ENCODE measurements at regions not wholly inside any gene's neighbourhood (a gene's known extent, or its start where the extent isn't known, plus 50 kb on each side); places are given as distances from the start of the nearest gene placed in this dataset.

DNA sequence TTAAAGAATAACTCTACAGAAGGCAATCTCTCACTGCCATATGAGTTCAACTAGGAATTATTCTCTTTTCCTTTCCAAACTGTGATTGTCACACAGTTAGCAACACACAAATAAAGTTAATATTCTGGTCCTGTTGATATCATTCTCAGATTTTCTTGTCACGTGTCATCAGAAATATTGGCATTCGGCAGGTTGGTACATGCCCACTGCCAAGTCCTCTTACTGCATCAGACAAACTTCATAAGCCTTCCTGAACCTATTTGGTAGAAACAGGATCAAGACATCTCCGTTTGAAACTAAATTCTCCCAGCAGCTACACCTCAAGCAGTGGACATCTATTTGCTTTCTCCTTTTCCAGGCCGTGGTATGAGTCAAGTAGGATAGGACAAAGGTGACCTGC lies 177.9 kb upstream of the SOX2 start:
- Histone ChIP-seq H3K9me3 (ENCODE audit: insufficient read depth in 2 of 2, low read depth in 1 of 2, low read length in 1 of 2) (no peaks in the 10 kb centered on the region), H2BK12ac (ENCODE audit: low read depth, low read length) (no peak overlapping the region), H3K27ac (ENCODE audit: low read depth, low read length) (no peak overlapping the region), H4K91ac (replicated peaks; ENCODE audit: insufficient read length, low read length) (no peak overlapping the region), H3K14ac (ENCODE audit: insufficient read length) (no peak overlapping the region), H3K23ac (ENCODE audit: insufficient read length) (no peak overlapping the region), H3K27me3 (replicated peaks in 1 of 4; ENCODE audit: control insufficient read depth in 3 of 4, extremely low read depth in 1 of 4, insufficient read depth in 3 of 4, low read length in 3 of 4) (no peaks in the 10 kb centered on the region), H3K4ac (replicated peaks; ENCODE audit: insufficient read length, low read depth, low read length) (no peak overlapping the region), H4K5ac (ENCODE audit: insufficient read length, low read depth, low read length) (no peak overlapping the region), H4K8ac (ENCODE audit: extremely low read depth, insufficient read depth, low read length) (no peak overlapping the region), H2BK20ac (ENCODE audit: low read length) (no peak overlapping the region), H4K20me1 (replicated peaks in 1 of 2; ENCODE audit: control insufficient read depth in 1 of 2, insufficient read depth in 2 of 2, low read length in 2 of 2) (no peaks in the 10 kb centered on the region), H3K9ac (replicated peaks in 1 of 4; ENCODE audit: extremely low read depth in 1 of 4, low read depth in 3 of 4, low read length in 3 of 4) (no peak overlapping the region), H3K4me2 (ENCODE audit: insufficient read depth in 1 of 2, low read depth in 2 of 2, low read length in 2 of 2) (no peak overlapping the region), H3K4me3 (ENCODE audit: extremely low read depth in 1 of 4, insufficient read depth in 2 of 4, low read depth in 3 of 4, low read length in 4 of 4) (no peak overlapping the region), H2BK5ac (ENCODE audit: low read depth, low read length) (no peak overlapping the region), H3K79me2 (ENCODE audit: control insufficient read depth in 1 of 2, insufficient read depth in 2 of 2, low read length in 2 of 2) (no peaks in the 10 kb centered on the region), H2BK120ac (replicated peaks; ENCODE audit: low read depth, low read length) (no peak overlapping the region), H3K4me1 (replicated peaks in 1 of 4; ENCODE audit: control insufficient read depth in 3 of 4, insufficient read depth in 4 of 4, low read length in 3 of 4) (peaks cover 0 to 9% (median 7%) of the 10 kb centered on the region in 4 experiments; a peak in 5 of 7 replicates), H3K36me3 (ENCODE audit: control insufficient read depth in 2 of 4, insufficient read depth in 4 of 4, low read length in 3 of 4) (no peaks in the 10 kb centered on the region), H2BK15ac (ENCODE audit: low read length) (no peak overlapping the region), H3K18ac (ENCODE audit: extremely low read depth, low read length) (no peak overlapping the region), H3K56ac (replicated peaks; ENCODE audit: insufficient read length, low read depth, low read length) (no peak overlapping the region), H3K79me1 (ENCODE audit: low read depth, low read length) (no peaks in the 10 kb centered on the region), H3K23me2 (ENCODE audit: low read depth, low read length) (no peaks in the 10 kb centered on the region), H2AFZ (ENCODE audit: low read length) (no peak overlapping the region), H2AK5ac (ENCODE audit: low read depth, low read length) (no peak overlapping the region)
- FAIRE-seq (no peak), DNase-seq (ENCODE audit: low read depth in 1 of 2, low spot score in 2 of 2) (no peak)
- CTCF ChIA-PET (ENCODE audit: partially characterized antibody): interaction anchor here (0.7 to 1.7 kb wide), 2 partner anchors 239 to 1160 kb away, joined by 3 to 4 read pairs; no protein-coding TSS in a partner anchor
- POLR2A ChIA-PET (ENCODE audit: partially characterized antibody): no interaction called here
- WGBS, 2 experiments (ENCODE audit: extremely low coverage in 1 of 2, insufficient coverage in 1 of 2, insufficient read length in 1 of 2, insufficient replicate concordance in 2 of 2, low coverage in 1 of 2, low lambda C conversion rate in 2 of 2, missing lambda C conversion rate in 1 of 2): 89% methylated on average over 4 of the region's 4 CpGs; no CpG with 5 or more reads in 1 of the 2 experiments
- no peak for TF ChIP-seq CHD1 (IDR thresholded peaks at IDR 0.05; ENCODE audit: low read depth, low read length)
- no peak for TF ChIP-seq BCL11A (IDR thresholded peaks at IDR 0.05; ENCODE audit: low read depth in 2 of 2, low read length in 2 of 2)
- TF ChIP-seq EGR1 (IDR thresholded peaks at IDR 0.05; ENCODE audit: borderline replicate concordance, low read depth, low read length): no peak
- no peak for TF ChIP-seq JUND (IDR thresholded peaks at IDR 0.05; ENCODE audit: low read length)
- TF ChIP-seq, protein P1, sequence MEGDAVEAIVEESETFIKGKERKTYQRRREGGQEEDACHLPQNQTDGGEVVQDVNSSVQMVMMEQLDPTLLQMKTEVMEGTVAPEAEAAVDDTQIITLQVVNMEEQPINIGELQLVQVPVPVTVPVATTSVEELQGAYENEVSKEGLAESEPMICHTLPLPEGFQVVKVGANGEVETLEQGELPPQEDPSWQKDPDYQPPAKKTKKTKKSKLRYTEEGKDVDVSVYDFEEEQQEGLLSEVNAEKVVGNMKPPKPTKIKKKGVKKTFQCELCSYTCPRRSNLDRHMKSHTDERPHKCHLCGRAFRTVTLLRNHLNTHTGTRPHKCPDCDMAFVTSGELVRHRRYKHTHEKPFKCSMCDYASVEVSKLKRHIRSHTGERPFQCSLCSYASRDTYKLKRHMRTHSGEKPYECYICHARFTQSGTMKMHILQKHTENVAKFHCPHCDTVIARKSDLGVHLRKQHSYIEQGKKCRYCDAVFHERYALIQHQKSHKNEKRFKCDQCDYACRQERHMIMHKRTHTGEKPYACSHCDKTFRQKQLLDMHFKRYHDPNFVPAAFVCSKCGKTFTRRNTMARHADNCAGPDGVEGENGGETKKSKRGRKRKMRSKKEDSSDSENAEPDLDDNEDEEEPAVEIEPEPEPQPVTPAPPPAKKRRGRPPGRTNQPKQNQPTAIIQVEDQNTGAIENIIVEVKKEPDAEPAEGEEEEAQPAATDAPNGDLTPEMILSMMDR (IDR thresholded peaks at IDR 0.05; ENCODE audit: control extremely low read depth in 1 of 3, insufficient read depth in 1 of 3, low read depth in 1 of 3, low read length in 3 of 3): no peak
- no peak for TF ChIP-seq POLR2A (IDR thresholded peaks at IDR 0.05; ENCODE audit: control extremely low read depth in 1 of 2, low read depth in 2 of 2, low read length in 2 of 2)
- no peak for TF ChIP-seq HDAC6 (IDR thresholded peaks at IDR 0.05; ENCODE audit: low read depth, low read length)
- no peak for TF ChIP-seq KDM5A (IDR thresholded peaks at IDR 0.05; ENCODE audit: low read length)
- no peak for TF ChIP-seq TEAD4 (IDR thresholded peaks at IDR 0.05; ENCODE audit: low read depth, low read length)
- no peak for TF ChIP-seq ASH2L (IDR thresholded peaks at IDR 0.05; ENCODE audit: low read length)
- no peak for TF ChIP-seq POU5F1 (IDR thresholded peaks at IDR 0.05; ENCODE audit: low read depth, low read length)
- TF ChIP-seq CBX8 (IDR thresholded peaks at IDR 0.05; ENCODE audit: borderline replicate concordance, low read depth, low read length): no peak
